ENCODE measurements at regions not wholly inside any gene's neighbourhood (a gene's known extent, or its start where the extent isn't known, plus 50 kb on each side); places are given as distances from the start of the nearest gene placed in this dataset.

GRCh38 chr10:3290550-3290949 lies 118.0 kb upstream of the PITRM1 start:
- no peak for DNase-seq

- DNase-seq: peak; percentile 76
Measured at GRCh38 chr10:3287572-3288445, 115.2 kb upstream of the PITRM1 start.

GRCh38 chr10:3282674-3283017 lies 110.1 kb upstream of the PITRM1 start:
- DNase-seq: no peak

- DNase-seq: no peak
Measured at GRCh38 chr10:3281941-3282673, 109.5 kb upstream of the PITRM1 start.

GRCh38 chr10:3278771-3279170 lies 106.2 kb upstream of the PITRM1 start:
- no peak for DNase-seq

GRCh38 chr10:3277566-3277965 lies 105.0 kb upstream of the PITRM1 start:
- DNase-seq: no peak

- no peak for DNase-seq
Measured at GRCh38 chr10:3274414-3274813, 101.8 kb upstream of the PITRM1 start.

GRCh38 chr10:3273966-3274365 lies 101.4 kb upstream of the PITRM1 start:
- no peak for DNase-seq

- DNase-seq: no peak
Measured at GRCh38 chr10:3272300-3272699, 99.7 kb upstream of the PITRM1 start.

GRCh38 chr10:3271354-3272115 lies 99.0 kb upstream of the PITRM1 start:
- no peak for DNase-seq

GRCh38 chr10:3270577-3271316 lies 98.2 kb upstream of the PITRM1 start:
- no peak for DNase-seq

GRCh38 chr10:3268025-3268424 lies 95.4 kb upstream of the PITRM1 start:
- no peak for DNase-seq

- DNase-seq: no peak
Measured at GRCh38 chr10:3265088-3265487, 92.5 kb upstream of the PITRM1 start.

- DNase-seq: no peak
Measured at GRCh38 chr10:3264161-3264761, 91.7 kb upstream of the PITRM1 start.

- DNase-seq: no peak
Measured at GRCh38 chr10:3263747-3264146, 91.2 kb upstream of the PITRM1 start.

GRCh38 chr10:3263082-3263481 lies 90.5 kb upstream of the PITRM1 start:
- DNase-seq: no peak

GRCh38 chr10:3261921-3262320 lies 89.3 kb upstream of the PITRM1 start:
- no peak for DNase-seq

GRCh38 chr10:3260066-3260834 lies 87.7 kb upstream of the PITRM1 start:
- no peak for DNase-seq

- no peak for DNase-seq
Measured at GRCh38 chr10:3259499-3259898, 86.9 kb upstream of the PITRM1 start.

- DNase-seq: no peak
Measured at GRCh38 chr10:3258394-3258793, 85.8 kb upstream of the PITRM1 start.

GRCh38 chr10:3255616-3256015 lies 83.0 kb upstream of the PITRM1 start:
- DNase-seq: no peak

- DNase-seq: no peak
Measured at GRCh38 chr10:3255075-3255474, 82.5 kb upstream of the PITRM1 start.
